ENCODE measurements at regions not wholly inside any gene's neighbourhood (a gene's known extent, or its start where the extent isn't known, plus 50 kb on each side); places are given as distances from the start of the nearest gene placed in this dataset.
A peak's percentile ranks its signal among the peaks of the same experiment; 100 is the strongest.
"Not testable (repeated sequence)": the region's sequence is repeated elsewhere in the genome, so short reads cannot be mapped to it uniquely, and the experiment has no call there.

- DNase-seq (ENCODE audit: low read depth) = no peak
Observed at GRCh38 chr1:102821707-102822106, 286.6 kb downstream of the COL11A1 start.

DNA sequence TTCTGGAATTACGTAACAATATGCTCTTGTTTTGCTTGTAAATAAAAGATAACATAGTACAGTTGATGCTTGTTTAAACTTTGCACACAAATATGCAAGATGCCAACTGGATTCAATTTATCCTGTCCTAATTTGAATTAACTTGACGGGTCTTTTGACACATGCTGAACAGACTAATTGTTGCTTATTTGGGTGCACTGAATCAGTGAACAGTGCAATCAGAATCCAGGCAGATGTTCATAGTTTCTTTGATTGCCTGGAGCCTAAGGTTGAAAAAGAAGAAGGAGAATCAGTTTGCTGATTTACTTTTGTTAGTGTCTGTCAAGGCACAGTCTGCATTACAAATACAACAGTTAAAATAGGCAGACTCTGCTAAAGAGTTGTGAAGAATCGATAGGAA, 307.9 kb downstream of the COL11A1 start:
- no peak for DNase-seq (ENCODE audit: low read depth)

GRCh38 chr1:102799496-102799895, 308.8 kb downstream of the COL11A1 start:
- peak; percentile 66 for DNase-seq (ENCODE audit: low read depth)

DNA sequence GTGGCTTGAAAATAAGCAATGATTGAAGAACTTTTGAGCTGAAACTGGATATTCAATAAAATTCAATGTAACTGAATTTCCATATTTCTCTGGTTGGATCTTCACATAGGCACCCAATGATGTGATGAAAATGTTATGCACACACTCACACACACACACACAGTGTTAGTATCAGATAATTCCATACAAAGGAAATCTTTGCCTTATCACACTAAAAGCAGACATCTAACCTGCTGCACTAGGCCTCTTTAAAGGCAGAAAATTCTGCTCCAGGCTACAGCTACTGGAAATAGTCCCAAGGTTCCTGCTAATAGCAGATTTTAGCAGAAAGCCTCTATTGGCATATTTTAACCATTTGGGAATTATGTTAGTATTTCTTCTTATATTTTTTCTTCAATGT, 309.6 kb downstream of the COL11A1 start:
- DNase-seq (ENCODE audit: low read depth) = no peak

DNA sequence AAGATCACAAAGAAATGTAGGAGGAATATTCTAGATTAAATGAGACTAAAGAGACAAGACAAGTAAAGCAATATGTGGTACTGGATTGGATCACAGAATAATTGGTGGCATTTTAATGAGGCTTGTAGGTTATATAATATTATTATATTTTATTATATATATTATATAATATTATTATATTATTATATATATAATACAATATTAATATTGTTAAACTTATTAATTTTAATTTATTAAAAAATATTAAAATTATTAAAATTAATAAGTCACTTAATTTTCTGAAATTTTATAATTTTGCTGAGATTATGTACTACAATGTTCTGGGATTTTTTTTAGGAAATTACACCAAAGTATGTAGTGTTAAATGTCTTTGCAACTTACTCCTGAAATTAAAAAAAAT, 311.9 kb downstream of the COL11A1 start:
- DNase-seq (ENCODE audit: low read depth) = no peak

DNA sequence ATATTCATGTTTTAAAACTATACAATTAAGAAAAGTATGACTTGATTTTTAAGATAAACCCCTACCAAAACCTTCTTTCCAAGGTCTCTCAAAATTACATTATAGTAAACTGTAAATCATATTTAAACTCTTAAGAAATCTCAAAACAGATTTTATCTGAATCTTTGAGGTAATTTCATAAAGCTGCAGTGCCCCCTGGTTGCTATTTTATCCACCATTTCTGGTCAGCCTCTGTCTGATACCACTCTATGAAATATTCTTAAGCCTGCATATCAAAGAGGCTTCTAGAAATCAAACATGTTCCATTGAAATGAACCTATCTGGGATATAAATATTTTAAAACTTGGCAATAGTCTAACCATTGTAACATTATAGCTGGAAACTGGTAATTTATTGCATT, 317.3 kb downstream of the COL11A1 start:
- peak; percentile 26 for DNase-seq (ENCODE audit: low read depth)

DNA sequence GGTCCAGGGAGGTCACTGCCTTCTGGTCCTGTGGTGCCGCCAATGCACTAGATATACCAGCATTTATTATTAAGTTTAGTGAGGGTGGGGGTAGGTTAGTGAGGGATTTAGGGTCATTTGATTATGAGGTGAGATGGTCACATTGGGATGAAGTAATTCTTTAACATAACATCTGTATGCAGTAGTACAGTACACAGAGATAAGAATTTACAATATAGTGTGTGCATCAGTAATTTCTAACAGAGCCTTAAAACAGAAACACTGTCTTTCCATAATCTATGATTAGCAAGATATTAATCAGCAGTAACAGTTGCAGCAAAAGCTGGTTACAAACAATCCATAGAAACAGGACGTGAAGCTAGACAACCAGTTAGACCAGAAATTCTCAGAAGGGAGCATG, 318.4 kb downstream of the COL11A1 start:
- not testable (repeated sequence) for DNase-seq (ENCODE audit: low read depth)

GRCh38 chr1:102783487-102783886, 324.8 kb downstream of the COL11A1 start:
- no peak for DNase-seq (ENCODE audit: low read depth)

GRCh38 chr1:102782144-102782543, 326.2 kb downstream of the COL11A1 start:
- DNase-seq (ENCODE audit: low read depth) = no peak

DNA sequence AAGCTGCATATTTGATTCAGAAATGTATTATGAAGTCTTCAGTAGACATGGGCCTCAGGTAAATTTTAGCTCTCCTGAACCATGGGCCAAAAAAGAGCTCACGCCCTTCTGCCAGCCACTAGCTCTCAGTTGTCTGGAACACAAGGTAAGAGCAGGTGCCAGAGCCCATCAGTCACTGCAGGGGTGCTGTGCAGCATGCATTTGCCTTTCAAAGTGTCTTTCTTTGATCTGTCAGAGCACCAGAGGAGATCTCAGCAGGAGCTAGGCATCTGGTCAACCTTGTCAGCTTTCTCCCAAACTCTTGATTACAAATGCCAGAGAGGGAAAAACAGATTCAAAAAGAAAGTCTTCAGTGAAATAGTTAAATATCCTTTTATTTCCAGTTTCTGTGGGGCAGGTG, 332.3 kb downstream of the COL11A1 start:
- DNase-seq (ENCODE audit: low read depth) = no peak

- DNase-seq (ENCODE audit: low read depth) = no peak
Observed at GRCh38 chr1:102772831-102773230, 335.5 kb downstream of the COL11A1 start.

DNA sequence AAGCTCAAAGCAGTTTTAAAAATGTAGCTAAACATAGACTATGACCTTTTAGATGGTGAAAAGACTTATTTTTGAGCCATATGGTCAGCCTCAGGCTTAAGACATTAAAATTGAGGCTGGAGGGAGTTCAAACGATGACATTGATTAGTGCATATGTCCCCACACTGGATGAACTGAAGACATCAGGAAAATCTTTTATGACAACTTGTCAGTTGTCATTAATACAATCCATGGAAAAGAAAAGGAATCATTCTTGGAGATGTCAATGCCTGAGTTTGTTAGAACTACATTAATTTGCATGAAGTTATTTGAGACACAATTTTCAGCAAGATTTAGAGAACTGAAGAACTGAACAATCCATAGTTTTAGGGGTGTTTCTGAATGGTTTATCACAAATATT, 349.9 kb downstream of the COL11A1 start:
- no peak for DNase-seq (ENCODE audit: low read depth)

- no peak for DNase-seq (ENCODE audit: low read depth)
Observed at GRCh38 chr1:102757363-102757762, 351.0 kb downstream of the COL11A1 start.

DNA sequence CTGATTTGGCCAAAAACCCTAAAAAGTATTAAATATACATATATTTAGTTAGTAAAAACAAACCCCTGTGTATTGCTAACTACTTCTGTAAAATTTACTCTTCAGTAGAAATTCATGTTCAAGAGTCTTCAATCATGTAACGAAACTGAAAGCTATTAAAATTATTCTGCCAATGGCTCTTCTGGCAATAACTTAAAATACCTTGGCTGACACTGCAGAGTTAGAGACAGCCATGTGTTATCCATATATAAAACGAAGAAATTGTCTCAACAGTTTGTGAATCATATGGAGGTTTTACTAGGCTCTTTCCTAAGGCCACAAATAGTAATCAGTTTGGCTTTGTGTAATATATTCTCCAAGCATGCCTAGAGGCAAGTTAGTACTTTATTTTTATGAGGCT, 357.2 kb downstream of the COL11A1 start:
- DNase-seq (ENCODE audit: low read depth) = no peak

DNA sequence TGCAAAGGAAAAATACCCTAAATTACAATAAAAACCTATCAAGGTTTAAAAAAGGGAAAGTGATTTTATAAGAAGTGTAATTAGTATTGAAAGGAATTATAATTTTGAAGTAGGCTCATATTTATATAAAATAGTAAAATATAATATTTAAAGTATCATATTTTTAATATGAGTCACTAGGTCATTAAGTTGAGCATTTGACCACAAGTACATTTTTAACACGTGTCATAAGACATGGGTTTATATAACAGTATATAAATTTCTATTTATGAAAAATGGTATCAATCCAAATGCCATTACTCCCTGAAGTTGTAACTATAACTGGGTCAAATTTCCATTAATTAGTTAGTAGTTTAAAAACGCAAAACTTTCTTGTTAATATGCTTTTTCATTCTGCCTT, 365.9 kb downstream of the COL11A1 start:
- peak; percentile 34 for DNase-seq (ENCODE audit: low read depth)

DNA sequence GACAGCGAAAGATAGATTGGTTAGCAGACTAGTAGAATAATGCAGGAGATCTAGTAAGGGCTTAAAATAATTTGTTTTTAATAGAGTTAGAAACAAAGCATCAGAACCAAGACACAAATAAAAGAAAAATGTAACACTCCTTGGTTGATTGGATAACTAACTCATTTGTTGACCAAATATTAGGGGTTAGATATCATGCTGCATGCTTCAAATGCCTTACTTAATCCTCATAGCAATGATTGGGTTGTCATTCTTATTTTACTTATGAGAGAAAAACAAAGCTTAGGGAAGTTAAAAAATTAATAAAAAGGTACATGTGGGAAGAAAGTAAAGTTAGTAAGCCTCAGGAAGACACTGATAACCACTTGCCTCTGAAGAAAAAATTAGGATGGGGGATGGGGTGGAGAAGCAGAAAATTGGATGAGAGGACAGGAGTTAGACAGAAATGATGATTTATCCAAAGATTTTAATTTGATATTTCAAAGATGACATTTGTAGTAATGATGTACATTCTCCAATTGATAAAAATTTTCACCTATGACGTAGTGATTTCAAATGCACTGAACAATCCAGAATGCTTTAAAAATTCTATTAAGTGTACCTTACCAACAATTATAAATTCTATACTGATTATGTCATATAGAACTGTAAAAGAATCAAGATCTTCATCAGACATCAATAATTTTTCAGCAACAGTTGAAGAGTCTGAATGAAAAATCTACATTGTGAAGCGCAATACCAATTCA, 374.7 kb downstream of the COL11A1 start:
- DNase-seq (ENCODE audit: low read depth) = peak; percentile 8

DNA sequence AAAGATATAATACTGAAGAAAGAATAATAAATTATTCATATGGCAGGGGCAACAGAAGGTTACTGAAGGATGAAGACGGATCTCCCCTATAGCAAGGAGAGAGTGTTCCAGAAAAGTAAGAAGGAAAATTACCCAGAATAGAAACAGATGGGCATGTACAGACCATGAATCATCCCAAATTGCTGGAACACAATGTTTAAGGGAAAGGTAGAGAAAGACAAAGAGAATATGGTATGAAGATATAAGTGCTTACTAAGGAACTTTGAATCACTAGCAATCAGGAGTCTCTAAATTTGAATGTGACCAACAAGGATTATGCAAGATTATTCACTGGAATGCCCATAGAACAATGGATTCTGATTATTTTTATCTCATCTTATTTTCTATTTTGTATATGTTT, 375.4 kb downstream of the COL11A1 start:
- peak; percentile 41 for DNase-seq (ENCODE audit: low read depth)

DNA sequence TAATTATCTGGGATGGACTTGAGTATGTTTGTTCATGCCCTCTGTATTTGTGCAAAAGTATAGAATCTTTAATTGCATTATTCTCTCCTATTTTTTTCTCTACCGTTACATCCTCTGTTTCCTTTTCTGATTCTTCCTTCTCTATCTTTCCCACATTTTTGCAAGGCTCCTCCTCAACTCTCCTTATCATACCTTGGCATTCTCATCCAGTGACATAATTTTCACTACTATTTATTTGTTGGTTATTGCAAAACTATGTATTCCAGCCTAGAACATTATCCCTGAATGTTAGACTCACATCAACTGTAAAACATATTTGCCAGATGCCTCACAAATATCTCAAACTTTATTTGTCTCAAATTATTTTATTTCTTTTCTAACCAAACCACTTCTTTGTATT, 381.9 kb downstream of the COL11A1 start:
- no peak for DNase-seq (ENCODE audit: low read depth)

- no peak for DNase-seq (ENCODE audit: low read depth)
Observed at GRCh38 chr1:102724741-102725140, 383.6 kb downstream of the COL11A1 start.

- no peak for DNase-seq (ENCODE audit: low read depth)
Observed at GRCh38 chr1:102715150-102715549, 393.2 kb downstream of the COL11A1 start.

- no peak for DNase-seq (ENCODE audit: low read depth)
Observed at GRCh38 chr1:102699524-102699923, 408.8 kb downstream of the COL11A1 start.

GRCh38 chr1:102693345-102693744, 415.0 kb downstream of the COL11A1 start:
- no peak for DNase-seq (ENCODE audit: low read depth)

GRCh38 chr1:102691592-102692090, 416.7 kb downstream of the COL11A1 start:
- no peak for DNase-seq (ENCODE audit: low read depth)

DNA sequence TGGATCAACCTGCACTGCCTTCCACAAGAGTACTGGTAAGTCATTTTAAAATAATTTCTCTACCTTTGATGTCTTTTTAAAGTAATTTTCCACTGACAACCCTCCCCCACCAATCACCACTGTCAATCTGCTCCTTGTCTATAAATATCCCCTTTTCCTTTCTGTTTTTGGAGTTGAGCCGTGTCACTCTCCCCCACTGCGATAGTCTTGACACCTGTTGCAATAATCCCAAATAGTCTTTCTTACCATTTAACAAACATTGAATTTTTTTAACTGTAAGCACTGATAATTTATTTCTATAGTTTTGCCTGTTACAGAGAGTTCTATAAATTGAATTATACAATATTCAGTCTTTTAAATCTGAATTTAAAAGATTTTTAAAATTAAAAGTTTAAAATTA, 420.9 kb downstream of the COL11A1 start:
- no peak for DNase-seq (ENCODE audit: low read depth)
